ENCODE measurements at regions not wholly inside any gene's neighbourhood (a gene's known extent, or its start where the extent isn't known, plus 50 kb on each side); places are given as distances from the start of the nearest gene placed in this dataset.

DNA sequence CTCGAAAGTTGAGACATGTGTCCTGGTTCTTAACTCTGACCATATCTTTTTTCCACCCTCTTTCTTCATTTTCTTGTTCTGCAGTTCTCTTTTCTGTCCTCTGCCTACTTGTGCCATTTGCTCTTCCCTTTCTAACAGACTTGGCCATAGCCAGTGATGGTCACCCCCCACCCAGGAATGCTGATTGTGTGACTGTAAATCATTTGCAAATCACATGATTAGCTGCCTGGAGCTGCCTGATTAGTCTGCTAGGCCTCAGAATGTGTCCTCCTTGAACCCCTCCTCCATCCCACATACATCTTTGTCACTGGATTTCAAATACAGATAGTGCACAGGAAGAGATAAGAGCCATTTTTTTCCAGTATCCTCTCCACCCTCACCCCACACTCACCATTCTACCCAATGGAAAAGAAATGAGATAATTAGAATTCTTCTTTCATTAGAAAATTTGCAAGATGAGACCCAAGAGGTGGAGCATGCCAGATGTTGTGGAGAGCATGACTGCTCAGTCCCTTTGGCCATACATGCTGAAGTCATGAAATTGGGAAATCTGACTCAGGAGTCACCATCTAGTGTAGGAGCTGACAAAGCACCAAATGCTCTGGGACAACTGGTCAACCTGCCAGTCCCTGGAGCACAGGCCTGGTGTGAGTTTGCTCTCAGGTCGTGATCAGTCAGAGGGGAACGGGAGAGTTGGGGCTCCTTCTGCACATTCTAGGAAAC, 538.2 kb downstream of the CCDC171 start:
- H3K27ac ChIP-seq (ENCODE audit: low read length): no peak overlapping the region
- no peaks in the 10 kb centered on the region for H3K9me3 ChIP-seq
- Mint-ChIP-seq H3K9me3 (peaks cover 14 to 18% (median 18%) of the 10 kb centered on the region in 3 donors), H3K4me3 (no peak overlapping the region), H3K27ac (no peak overlapping the region), H3K27me3 (no peaks in the 10 kb centered on the region), H3K36me3 (no peaks in the 10 kb centered on the region), H3K4me1 (no peaks in the 10 kb centered on the region)
- WGBS (ENCODE audit: insufficient coverage): 86% methylated on average over 2 of the region's 3 CpGs
- H3K4me3 ChIP-seq (ENCODE audit: control insufficient read depth in 1 of 2, extremely low read depth in 1 of 2, low read length in 1 of 2): no peak overlapping the region
- H3K27me3 ChIP-seq (replicated peaks in 1 of 2; ENCODE audit: control insufficient read depth in 2 of 2, extremely low read depth in 1 of 2, insufficient read depth in 2 of 2, low read length in 1 of 2): no peaks in the 10 kb centered on the region
- ChIA-PET POLR2A (no interaction called here), CTCF (no interaction called here)
- no peak for DNase-seq
- no peaks in the 10 kb centered on the region for H3K4me1 ChIP-seq (ENCODE audit: control insufficient read depth in 1 of 2, extremely low read depth in 1 of 2, insufficient read depth in 2 of 2, low read length in 2 of 2)
- H3K36me3 ChIP-seq (ENCODE audit: control insufficient read depth in 2 of 2, extremely low read depth in 1 of 2, insufficient read depth in 1 of 2, low read length in 1 of 2): no peaks in the 10 kb centered on the region
- ATAC-seq (replicated peaks in 1 of 4): no peak

DNA sequence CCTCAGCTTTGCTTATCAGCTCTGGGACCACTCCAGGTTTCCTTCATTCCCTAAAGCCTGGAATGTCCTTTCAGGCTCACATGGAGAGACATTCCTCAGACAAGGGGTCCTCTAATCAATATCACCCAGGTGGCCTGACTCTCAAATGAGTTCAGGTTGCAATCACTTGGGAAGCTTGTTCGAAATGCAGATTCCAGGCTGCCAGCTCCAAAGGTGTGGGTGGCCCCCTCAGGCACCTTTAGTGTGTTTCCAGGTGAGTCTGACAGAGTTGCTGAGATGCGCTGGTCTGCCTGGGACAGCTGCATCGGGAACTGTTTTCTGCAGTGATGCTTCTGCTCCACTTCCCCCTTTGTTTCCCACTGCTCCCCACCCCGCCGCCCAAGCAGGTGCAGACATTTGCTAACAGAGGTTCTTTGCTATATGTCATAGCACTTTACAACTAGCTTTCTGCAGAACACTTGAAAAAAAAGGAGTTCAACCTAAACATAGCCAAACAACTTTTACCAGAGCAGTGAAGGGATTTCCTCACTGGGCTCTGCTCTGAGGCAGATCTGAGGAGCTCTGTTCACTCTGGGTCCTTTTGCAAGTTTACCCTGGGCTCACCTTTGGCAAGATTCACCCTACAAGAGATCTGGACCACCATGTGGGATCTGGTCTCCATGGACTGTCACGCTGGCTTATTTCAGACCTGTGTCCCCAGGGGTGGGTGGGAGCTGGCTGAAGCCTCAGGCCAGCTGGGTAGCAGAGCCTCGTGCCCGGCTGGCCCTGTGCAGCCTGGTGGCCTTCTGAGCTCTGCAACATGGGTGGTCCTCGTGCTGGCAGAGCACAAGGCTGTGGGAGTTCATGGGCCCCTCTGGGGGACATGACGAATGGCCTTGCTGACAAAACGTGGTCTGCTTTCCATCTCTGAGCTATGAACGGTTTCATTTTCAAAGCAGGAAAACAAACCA, 539.6 kb downstream of the CCDC171 start:
- H3K9me3 ChIP-seq: no peaks in the 10 kb centered on the region
- no peak overlapping the region for H3K4me3 Mint-ChIP-seq
- no peak overlapping the region for H3K27ac ChIP-seq (ENCODE audit: low read length)
- H3K4me3 ChIP-seq (ENCODE audit: control insufficient read depth in 1 of 2, extremely low read depth in 1 of 2, low read length in 1 of 2): no peak overlapping the region
- ChIA-PET CTCF (no interaction called here), POLR2A (no interaction called here)
- no peaks in the 10 kb centered on the region for H3K36me3 ChIP-seq (ENCODE audit: control insufficient read depth in 2 of 2, extremely low read depth in 1 of 2, insufficient read depth in 1 of 2, low read length in 1 of 2)
- H3K27ac Mint-ChIP-seq: no peak overlapping the region
- no peak for DNase-seq
- no peaks in the 10 kb centered on the region for H3K4me1 Mint-ChIP-seq
- peaks cover 8 to 17% (median 12%) of the 10 kb centered on the region in 3 donors for H3K9me3 Mint-ChIP-seq
- no peaks in the 10 kb centered on the region for H3K27me3 Mint-ChIP-seq
- 65% methylated on average over 11 of the region's 12 CpGs for WGBS (ENCODE audit: insufficient coverage)
- H3K27me3 ChIP-seq (replicated peaks in 1 of 2; ENCODE audit: control insufficient read depth in 2 of 2, extremely low read depth in 1 of 2, insufficient read depth in 2 of 2, low read length in 1 of 2): no peaks in the 10 kb centered on the region
- no peak for ATAC-seq (replicated peaks in 1 of 4)
- no peaks in the 10 kb centered on the region for H3K36me3 Mint-ChIP-seq
- no peaks in the 10 kb centered on the region for H3K4me1 ChIP-seq (ENCODE audit: control insufficient read depth in 1 of 2, extremely low read depth in 1 of 2, insufficient read depth in 2 of 2, low read length in 2 of 2)

DNA sequence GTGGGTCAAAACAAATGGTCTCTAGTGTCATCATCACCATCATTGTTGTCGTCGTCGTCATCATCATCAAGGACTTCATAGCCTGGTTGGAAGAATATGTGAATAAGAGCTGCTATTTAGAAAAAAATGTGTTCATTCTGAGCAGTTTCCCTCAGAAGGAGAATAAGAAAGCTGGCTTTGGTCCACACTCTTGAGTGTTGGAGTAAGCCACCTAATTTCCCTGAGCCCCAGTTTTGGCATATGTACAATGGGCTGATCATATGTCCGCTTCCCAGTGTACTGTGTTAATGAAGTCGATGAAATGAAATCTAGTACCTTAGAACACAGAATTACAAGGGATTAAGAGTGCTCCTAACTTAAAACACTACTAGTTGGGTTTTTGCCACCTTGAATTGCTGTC, 545.5 kb downstream of the CCDC171 start:
- H3K9me3 ChIP-seq: no peaks in the 10 kb centered on the region
- CTCF ChIA-PET: no interaction called here
- Mint-ChIP-seq H3K27ac (no peak overlapping the region), H3K9me3 (peaks cover 2 to 8% (median 4%) of the 10 kb centered on the region in 3 donors), H3K4me1 (no peaks in the 10 kb centered on the region), H3K27me3 (no peaks in the 10 kb centered on the region), H3K36me3 (no peaks in the 10 kb centered on the region), H3K4me3 (no peak overlapping the region)
- H3K4me3 ChIP-seq (ENCODE audit: control insufficient read depth in 1 of 2, extremely low read depth in 1 of 2, low read length in 1 of 2): no peak overlapping the region
- H3K27me3 ChIP-seq (replicated peaks in 1 of 2; ENCODE audit: control insufficient read depth in 2 of 2, extremely low read depth in 1 of 2, insufficient read depth in 2 of 2, low read length in 1 of 2): peaks cover 0 to 3% of the 10 kb centered on the region in 2 experiments
- ATAC-seq (replicated peaks in 1 of 4) (no peak), DNase-seq (no peak)
- H3K4me1 ChIP-seq (ENCODE audit: control insufficient read depth in 1 of 2, extremely low read depth in 1 of 2, insufficient read depth in 2 of 2, low read length in 2 of 2): no peaks in the 10 kb centered on the region
- H3K36me3 ChIP-seq (ENCODE audit: control insufficient read depth in 2 of 2, extremely low read depth in 1 of 2, insufficient read depth in 1 of 2, low read length in 1 of 2): no peaks in the 10 kb centered on the region
- no peak overlapping the region for H3K27ac ChIP-seq (ENCODE audit: low read length)
- WGBS (ENCODE audit: insufficient coverage): no CpG with 5 or more reads among the region's 5 CpGs
- POLR2A ChIA-PET: no interaction called here

DNA sequence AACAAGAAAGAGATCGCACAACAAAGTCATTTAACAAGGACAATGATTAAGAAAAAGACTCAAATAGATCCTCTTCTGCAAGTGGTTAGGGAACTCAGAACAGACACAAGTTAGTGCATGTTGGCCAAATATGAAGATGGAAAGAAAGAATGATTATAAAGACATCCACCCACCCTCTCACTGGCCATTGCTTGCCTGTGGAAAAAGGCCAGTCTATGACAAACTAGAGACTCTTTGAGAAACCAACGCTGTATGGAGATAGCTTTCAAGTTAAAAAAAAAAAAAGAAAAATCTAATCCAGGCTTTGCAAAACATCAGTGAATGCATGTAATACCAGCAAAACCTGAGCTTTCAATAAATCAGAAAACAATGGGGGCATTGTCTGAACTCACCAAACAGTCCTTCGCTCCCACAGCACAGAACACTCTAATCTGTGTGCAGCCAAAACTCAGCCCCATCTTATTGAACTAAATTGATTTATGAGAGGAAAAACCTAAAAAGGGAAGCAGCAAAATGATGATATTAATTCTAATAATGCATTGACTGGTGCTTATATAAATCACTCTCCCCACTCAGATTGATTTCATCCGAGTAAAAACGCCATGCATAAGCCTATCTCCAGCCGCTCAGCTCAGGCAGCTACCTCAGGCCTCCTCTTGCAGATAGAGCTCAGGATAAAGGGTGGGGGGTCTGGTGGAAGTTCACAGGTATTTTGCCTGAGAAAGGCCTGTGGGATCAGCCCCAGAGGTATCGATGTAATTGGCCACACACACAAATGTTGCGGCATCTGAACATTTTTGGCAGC, 547.1 kb downstream of the CCDC171 start:
- H3K4me3 Mint-ChIP-seq: no peak overlapping the region
- ATAC-seq (replicated peaks in 1 of 4) (no peak), DNase-seq (no peak)
- CTCF ChIA-PET: no interaction called here
- Histone ChIP-seq H3K27ac (ENCODE audit: low read length) (no peak overlapping the region), H3K36me3 (ENCODE audit: control insufficient read depth in 2 of 2, extremely low read depth in 1 of 2, insufficient read depth in 1 of 2, low read length in 1 of 2) (no peaks in the 10 kb centered on the region), H3K27me3 (replicated peaks in 1 of 2; ENCODE audit: control insufficient read depth in 2 of 2, extremely low read depth in 1 of 2, insufficient read depth in 2 of 2, low read length in 1 of 2) (peaks cover 0 to 3% of the 10 kb centered on the region in 2 experiments), H3K4me3 (ENCODE audit: control insufficient read depth in 1 of 2, extremely low read depth in 1 of 2, low read length in 1 of 2) (no peak overlapping the region), H3K9me3 (no peaks in the 10 kb centered on the region), H3K4me1 (ENCODE audit: control insufficient read depth in 1 of 2, extremely low read depth in 1 of 2, insufficient read depth in 2 of 2, low read length in 2 of 2) (no peaks in the 10 kb centered on the region)
- peaks cover 2 to 4% (median 4%) of the 10 kb centered on the region in 3 donors for H3K9me3 Mint-ChIP-seq
- WGBS (ENCODE audit: insufficient coverage): 100% methylated on average over 1 of the region's 8 CpGs
- H3K27me3 Mint-ChIP-seq: no peaks in the 10 kb centered on the region
- no peaks in the 10 kb centered on the region for H3K36me3 Mint-ChIP-seq
- no peaks in the 10 kb centered on the region for H3K4me1 Mint-ChIP-seq
- POLR2A ChIA-PET: no interaction called here
- no peak overlapping the region for H3K27ac Mint-ChIP-seq

DNA sequence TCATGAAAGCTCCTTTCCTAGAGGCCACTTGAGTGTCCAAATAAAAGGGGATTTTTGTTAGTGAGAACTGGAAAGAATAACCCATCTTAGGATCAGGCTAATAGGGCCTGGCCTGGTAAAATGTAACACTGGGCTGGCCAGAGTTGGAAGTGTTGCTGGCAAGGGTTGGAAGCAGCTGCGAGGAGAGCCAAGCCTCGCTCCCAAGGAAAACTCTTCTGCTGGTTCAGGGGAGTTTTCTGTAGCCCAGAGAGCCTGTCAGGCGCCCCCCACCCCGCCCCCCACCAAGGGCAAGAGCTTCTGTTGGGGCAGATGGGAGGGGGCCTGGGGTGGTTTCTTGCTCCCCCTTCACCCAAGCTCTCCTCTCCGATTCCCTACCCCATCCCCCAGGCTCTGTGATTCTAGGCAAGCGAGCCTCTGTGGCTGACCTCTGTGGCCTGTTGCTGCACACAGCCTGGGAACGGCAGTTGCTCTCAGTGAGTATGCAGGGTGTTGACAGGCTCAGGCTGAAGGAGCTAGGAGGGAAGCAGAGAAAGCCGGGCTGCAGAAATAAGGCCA, 547.8 kb downstream of the CCDC171 start:
- WGBS (ENCODE audit: insufficient coverage): 100% methylated on average over 1 of the region's 8 CpGs
- Mint-ChIP-seq H3K4me1 (no peaks in the 10 kb centered on the region), H3K4me3 (no peak overlapping the region), H3K27ac (no peak overlapping the region), H3K36me3 (no peaks in the 10 kb centered on the region), H3K9me3 (no peaks in the 10 kb centered on the region), H3K27me3 (no peaks in the 10 kb centered on the region)
- no peak for DNase-seq
- Histone ChIP-seq H3K36me3 (ENCODE audit: control insufficient read depth in 2 of 2, extremely low read depth in 1 of 2, insufficient read depth in 1 of 2, low read length in 1 of 2) (no peaks in the 10 kb centered on the region), H3K4me1 (ENCODE audit: control insufficient read depth in 1 of 2, extremely low read depth in 1 of 2, insufficient read depth in 2 of 2, low read length in 2 of 2) (no peaks in the 10 kb centered on the region), H3K27ac (ENCODE audit: low read length) (no peak overlapping the region), H3K27me3 (replicated peaks in 1 of 2; ENCODE audit: control insufficient read depth in 2 of 2, extremely low read depth in 1 of 2, insufficient read depth in 2 of 2, low read length in 1 of 2) (peaks cover 0 to 3% of the 10 kb centered on the region in 2 experiments), H3K4me3 (ENCODE audit: control insufficient read depth in 1 of 2, extremely low read depth in 1 of 2, low read length in 1 of 2) (no peak overlapping the region), H3K9me3 (no peaks in the 10 kb centered on the region)
- ChIA-PET CTCF (interaction anchor here in 1 of 2 donors (0.7 kb wide), 1 partner anchor 344 kb away, joined by 3 read pairs; no protein-coding TSS in a partner anchor), POLR2A (no interaction called here)
- ATAC-seq (replicated peaks in 1 of 4): no peak

DNA sequence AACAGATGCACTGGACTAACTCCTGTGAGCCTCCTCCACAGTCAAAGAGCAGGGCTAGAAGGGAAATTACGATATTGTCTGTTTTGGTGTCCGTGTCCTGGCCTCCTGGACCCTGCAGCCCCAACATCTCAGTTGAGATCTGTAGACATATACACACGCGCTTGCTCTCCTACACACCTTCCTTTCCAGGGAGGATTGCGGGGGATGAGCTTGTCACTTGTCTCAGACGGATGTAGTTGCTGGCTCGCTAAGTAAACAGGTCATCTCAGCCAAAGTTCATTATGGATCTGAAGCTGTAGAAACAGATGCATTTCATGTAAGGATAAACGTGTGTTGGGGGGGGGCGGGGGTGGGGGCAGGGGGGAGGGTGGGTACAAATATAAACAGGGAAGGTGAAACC, 549.3 kb downstream of the CCDC171 start:
- no peaks in the 10 kb centered on the region for H3K27me3 Mint-ChIP-seq
- H3K4me3 Mint-ChIP-seq: no peak overlapping the region
- H3K4me1 Mint-ChIP-seq: no peaks in the 10 kb centered on the region
- no peaks in the 10 kb centered on the region for H3K4me1 ChIP-seq (ENCODE audit: control insufficient read depth in 1 of 2, extremely low read depth in 1 of 2, insufficient read depth in 2 of 2, low read length in 2 of 2)
- ChIA-PET CTCF (interaction anchor here in 1 of 2 donors (0.6 kb wide), 1 partner anchor 11 kb away, joined by 3 read pairs; no protein-coding TSS in a partner anchor), POLR2A (no interaction called here)
- DNase-seq (no peak), ATAC-seq (replicated peaks in 1 of 4) (no peak)
- WGBS (ENCODE audit: insufficient coverage): no CpG with 5 or more reads among the region's 9 CpGs
- peaks cover 0 to 3% of the 10 kb centered on the region in 2 experiments for H3K27me3 ChIP-seq (replicated peaks in 1 of 2; ENCODE audit: control insufficient read depth in 2 of 2, extremely low read depth in 1 of 2, insufficient read depth in 2 of 2, low read length in 1 of 2)
- no peak overlapping the region for H3K27ac ChIP-seq (ENCODE audit: low read length)
- H3K36me3 Mint-ChIP-seq: no peaks in the 10 kb centered on the region
- no peaks in the 10 kb centered on the region for H3K9me3 ChIP-seq
- no peak overlapping the region for H3K4me3 ChIP-seq (ENCODE audit: control insufficient read depth in 1 of 2, extremely low read depth in 1 of 2, low read length in 1 of 2)
- H3K27ac Mint-ChIP-seq: no peak overlapping the region
- H3K9me3 Mint-ChIP-seq: no peaks in the 10 kb centered on the region
- H3K36me3 ChIP-seq (ENCODE audit: control insufficient read depth in 2 of 2, extremely low read depth in 1 of 2, insufficient read depth in 1 of 2, low read length in 1 of 2): no peaks in the 10 kb centered on the region
